Endodermal cell (in vitro differentiated cells): ENCODE measurements at regions not wholly inside any gene's neighbourhood (a gene's known extent, or its start where the extent isn't known, plus 50 kb on each side); places are given as distances from the start of the nearest gene placed in this dataset.

ENCODE experiments used
- DNase-seq: peaks from one replicate; pipeline ENCODE4 v3.0.0-alpha.2; 2017
- H3K27ac ChIP-seq: 2 replicates; pipeline ENCODE4 v1.5.1; 2013; ENCODE audit warnings: mild to moderate bottlenecking, low read depth, low read length, moderate library complexity
- H3K27me3 ChIP-seq: 2 replicates; pipeline ENCODE4 v1.6.1; 2013; ENCODE audit warnings: mild to moderate bottlenecking, low read length, moderate library complexity; ENCODE audit not compliant: insufficient read depth, control insufficient read depth, poor library complexity, severe bottlenecking
- H3K36me3 ChIP-seq: 2 replicates; pipeline ENCODE4 v1.7.0; 2013; ENCODE audit warnings: mild to moderate bottlenecking, low read length, moderate library complexity; ENCODE audit not compliant: control insufficient read depth, insufficient read depth
- H3K4me1 ChIP-seq: one replicate; pipeline ENCODE4 v1.7.0; 2013; ENCODE audit warnings: low read length; ENCODE audit not compliant: control insufficient read depth, insufficient read depth
- H3K4me3 ChIP-seq: 2 replicates; pipeline ENCODE4 v1.5.1; 2013; ENCODE audit warnings: mild to moderate bottlenecking, low read length, moderate library complexity
- H3K9ac ChIP-seq: 2 replicates; pipeline ENCODE4 v1.6.1; 2013; ENCODE audit warnings: mild to moderate bottlenecking, low read length, moderate library complexity; ENCODE audit not compliant: poor library complexity, severe bottlenecking; ENCODE audit errors: extremely low read depth
- H3K9me3 ChIP-seq: 2 replicates; pipeline ENCODE4 v1.6.1; 2013; ENCODE audit warnings: mild to moderate bottlenecking, low read length, moderate library complexity; ENCODE audit not compliant: control insufficient read depth
- H3K27ac Mint-ChIP-seq: 2 replicates; pipeline ENCODE4 v1.8.0; 2020; ENCODE audit warnings: mixed read lengths
- H3K27me3 Mint-ChIP-seq: 2 replicates; pipeline ENCODE4 v1.8.0; 2021; ENCODE audit warnings: mild to moderate bottlenecking, mixed read lengths; ENCODE audit not compliant: insufficient read depth
- H3K36me3 Mint-ChIP-seq: 2 replicates; pipeline ENCODE4 v1.8.0; 2020; ENCODE audit warnings: low read depth, mixed read lengths
- H3K4me1 Mint-ChIP-seq: 2 replicates; pipeline ENCODE4 v1.8.0; 2020; ENCODE audit warnings: mixed read lengths
- H3K4me3 Mint-ChIP-seq: 2 replicates; pipeline ENCODE4 v1.8.0; 2020; ENCODE audit warnings: mild to moderate bottlenecking, moderate library complexity, mixed read lengths
- H3K9me3 Mint-ChIP-seq: 2 replicates; pipeline ENCODE4 v1.8.0; 2020; ENCODE audit warnings: mild to moderate bottlenecking, mixed read lengths
- CTCF ChIP-seq: fragments of 200-600 bp; sonication (generic); conservative IDR thresholded peaks from 2 replicates; pipeline ENCODE4 v1.5.0; 2021; ENCODE audit warnings: antibody characterized with exemption, mild to moderate bottlenecking
- WGBS, 2 experiments: methylation state at CpG; one replicate each; pipeline versions ENCODE4 v1.1.5 to v1.1.7; 2013; ENCODE audit warnings: missing lambda C conversion rate in 2 of 2, mixed read lengths in 1 of 2; ENCODE audit not compliant: insufficient coverage in 1 of 2, insufficient read length in 1 of 2; 5-methylcytosine and 5-hydroxymethylcytosine counted together

GRCh38 chr1:170471398-170472053, 60.4 kb upstream of the GORAB start:
- no peaks in the 10 kb centered on the region for H3K27me3 ChIP-seq
- Mint-ChIP-seq H3K27me3 (no peaks in the 10 kb centered on the region), H3K9me3 (peaks cover 2% of the 10 kb centered on the region), H3K4me3 (no peak overlapping the region), H3K4me1 (no peaks in the 10 kb centered on the region), H3K27ac (no peak overlapping the region), H3K36me3 (no peaks in the 10 kb centered on the region)
- no peak overlapping the region for H3K9ac ChIP-seq
- TF ChIP-seq CTCF = no peak
- no peaks in the 10 kb centered on the region for H3K9me3 ChIP-seq
- WGBS, 2 experiments = 76% methylated on average over 1 of the region's 1 CpG; no CpG with 5 or more reads in 1 of the 2 experiments
- no peaks in the 10 kb centered on the region for H3K36me3 ChIP-seq
- H3K4me3 ChIP-seq = no peak overlapping the region
- H3K27ac ChIP-seq = no peak overlapping the region
- H3K4me1 ChIP-seq = no peaks in the 10 kb centered on the region
- DNase-seq = no peak

- Mint-ChIP-seq H3K9me3 (no peaks in the 10 kb centered on the region), H3K36me3 (no peaks in the 10 kb centered on the region), H3K27me3 (no peaks in the 10 kb centered on the region), H3K4me3 (no peak overlapping the region), H3K4me1 (no peaks in the 10 kb centered on the region), H3K27ac (no peak overlapping the region)
- DNase-seq = no peak
- Histone ChIP-seq H3K36me3 (no peaks in the 10 kb centered on the region), H3K9ac (no peak overlapping the region), H3K4me3 (no peak overlapping the region), H3K9me3 (no peaks in the 10 kb centered on the region), H3K4me1 (no peaks in the 10 kb centered on the region), H3K27ac (no peak overlapping the region), H3K27me3 (no peaks in the 10 kb centered on the region)
- TF ChIP-seq CTCF = no peak
These were observed 51.0 kb upstream of the GORAB start for GRCh38 chr1:170481000-170481399.
